ENCODE measurements at regions not wholly inside any gene's neighbourhood (a gene's known extent, or its start where the extent isn't known, plus 50 kb on each side); places are given as distances from the start of the nearest gene placed in this dataset.
A peak's percentile ranks its signal among the peaks of the same experiment; 100 is the strongest.

DNA sequence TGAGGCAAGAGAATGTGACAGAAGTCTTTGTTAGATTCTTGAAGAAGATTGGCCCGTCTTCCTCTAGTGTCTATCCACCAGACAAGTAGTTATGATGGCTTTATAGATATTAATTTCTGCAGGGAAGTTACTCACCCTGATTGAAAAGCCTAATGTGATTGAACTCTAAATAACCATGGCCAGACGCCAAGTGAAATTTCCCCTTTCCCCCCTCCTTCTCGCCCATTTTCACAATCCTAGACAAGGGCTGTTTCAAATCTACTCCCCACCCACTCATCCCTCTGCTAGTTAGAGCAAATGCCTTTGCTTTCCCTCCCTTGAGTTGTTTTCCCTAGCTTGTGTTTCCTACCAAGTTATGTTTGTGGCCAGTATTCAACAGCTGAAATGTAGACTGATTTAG lies 182.5 kb downstream of the TMEM167A start:
- DNase-seq (ENCODE audit: low read depth, low spot score), result no peak

DNA sequence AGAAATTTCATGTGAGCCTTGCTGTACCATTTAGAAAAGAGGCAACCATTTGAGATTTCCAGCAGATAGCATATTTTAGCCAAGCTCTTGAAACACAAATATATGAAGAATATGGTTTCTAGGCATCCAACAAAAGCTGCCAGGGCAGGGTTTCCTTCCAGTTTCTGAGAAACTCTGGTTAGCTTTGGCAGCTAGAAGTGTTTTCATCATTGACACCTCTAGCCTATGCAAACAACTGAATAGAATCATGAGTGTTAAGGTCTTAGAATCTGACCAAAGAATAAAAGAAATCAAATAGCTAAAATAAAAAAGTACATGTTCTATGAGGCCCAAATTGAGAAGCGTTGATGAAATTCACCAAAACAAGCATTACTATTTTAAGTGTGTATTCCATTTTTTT lies 188.1 kb downstream of the TMEM167A start:
- DNase-seq (ENCODE audit: low read depth, low spot score), result no peak

DNA sequence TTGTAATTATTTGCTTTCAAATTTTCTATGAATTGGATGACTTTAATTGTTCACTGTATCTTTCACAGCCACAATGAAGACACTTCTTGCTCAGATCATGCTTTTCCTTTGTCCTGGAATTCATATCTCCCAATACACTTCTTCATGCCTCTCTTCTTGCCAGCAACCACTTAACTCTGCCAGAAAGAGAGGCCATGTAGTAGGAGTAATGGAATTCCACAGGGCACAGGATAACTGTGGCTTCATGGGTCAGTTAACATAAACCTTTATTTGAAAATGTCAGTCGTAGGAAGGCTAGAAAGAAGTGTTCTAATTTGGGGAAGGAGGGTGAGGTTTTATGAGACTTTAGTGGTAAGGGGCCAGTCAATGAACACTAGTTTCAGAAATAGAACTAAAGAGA lies 190.3 kb downstream of the TMEM167A start:
- DNase-seq (ENCODE audit: low read depth, low spot score), result no peak

DNA sequence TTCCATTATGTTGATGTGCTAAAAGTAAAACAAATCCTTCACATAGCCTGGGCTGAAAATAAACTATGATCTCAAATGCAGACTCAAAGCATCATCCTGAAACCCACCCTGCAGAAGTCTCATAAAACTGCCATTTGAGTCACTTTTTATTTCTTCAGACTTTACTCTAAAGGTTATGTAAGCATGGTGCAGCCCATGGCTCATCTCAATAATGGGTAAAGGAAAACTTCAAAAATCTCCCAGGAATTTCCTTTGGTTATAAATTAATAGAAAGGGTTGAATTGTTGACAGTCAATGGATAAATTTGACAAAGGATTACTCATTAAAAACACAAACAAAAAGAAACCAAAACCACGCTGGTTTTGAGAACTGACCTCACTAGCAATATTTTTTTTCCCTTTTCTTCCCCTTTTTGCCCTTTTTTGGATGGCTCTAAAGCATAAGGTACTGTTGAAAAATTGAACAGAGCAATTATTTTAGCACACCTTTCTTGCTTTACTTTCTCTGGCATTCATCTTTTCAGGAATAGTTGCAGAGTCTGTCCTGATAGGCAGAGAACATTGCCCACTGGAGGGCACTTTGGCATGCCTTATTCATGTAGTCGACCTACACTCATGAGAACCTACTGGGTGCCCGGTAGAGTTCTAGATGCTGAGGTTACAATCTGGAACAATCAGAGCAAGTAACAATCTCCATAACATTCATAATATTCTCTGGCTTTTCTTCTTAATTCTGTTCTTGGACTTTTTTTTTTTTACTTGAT lies 191.4 kb downstream of the TMEM167A start:
- no peak for DNase-seq (ENCODE audit: low read depth, low spot score)

DNA sequence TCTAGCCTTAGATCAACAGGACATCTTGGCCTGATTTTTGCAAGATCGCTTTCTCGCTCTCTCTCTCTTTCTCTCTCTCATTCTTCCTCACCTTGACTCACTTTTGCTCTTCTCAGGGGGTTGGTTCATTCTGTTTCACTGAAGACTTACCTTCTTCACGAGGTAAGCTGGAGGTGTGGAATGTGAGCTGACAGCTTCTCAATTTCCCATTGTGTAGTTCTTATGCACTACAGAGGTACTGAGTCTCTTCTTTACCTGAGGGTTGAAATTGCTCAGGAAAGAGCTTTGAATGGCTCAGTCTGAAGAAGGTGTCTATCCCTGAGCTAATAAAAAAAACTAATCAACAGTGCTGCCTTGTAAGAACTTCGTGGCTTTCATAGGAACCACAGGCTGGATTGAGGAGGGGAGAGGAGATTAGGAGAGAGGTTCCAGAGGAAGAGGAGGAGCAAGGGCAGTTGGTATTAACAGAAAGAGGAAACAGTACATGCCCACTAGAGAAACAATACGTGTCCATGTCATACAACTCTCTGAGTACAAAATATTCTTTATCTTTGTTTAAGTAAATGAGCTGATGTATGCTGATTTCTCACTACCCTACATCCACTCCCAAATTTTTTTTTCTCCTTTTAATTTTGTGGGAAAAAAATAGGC lies 192.2 kb downstream of the TMEM167A start:
- peak; percentile 17 for DNase-seq (ENCODE audit: low read depth, low spot score)

DNA sequence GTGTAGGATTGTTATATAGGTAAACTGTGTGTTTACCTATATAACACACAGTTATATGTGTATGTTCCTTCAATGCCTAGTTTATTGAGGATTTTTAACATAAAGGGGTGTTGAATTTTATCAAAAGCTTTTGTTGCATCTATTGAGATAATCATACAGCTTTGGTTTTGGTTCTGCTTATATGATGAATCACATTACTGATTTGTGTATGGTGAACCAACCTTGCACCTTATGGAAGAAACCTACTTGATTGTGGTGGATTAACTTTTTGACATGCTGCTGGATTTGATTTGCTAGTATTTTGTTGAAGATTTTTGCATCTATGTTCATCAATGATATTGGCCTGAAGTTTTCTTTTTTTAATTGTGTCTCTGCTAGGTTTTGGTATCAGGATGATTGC lies 194.9 kb downstream of the TMEM167A start:
- DNase-seq (ENCODE audit: low read depth, low spot score), result no peak

DNA sequence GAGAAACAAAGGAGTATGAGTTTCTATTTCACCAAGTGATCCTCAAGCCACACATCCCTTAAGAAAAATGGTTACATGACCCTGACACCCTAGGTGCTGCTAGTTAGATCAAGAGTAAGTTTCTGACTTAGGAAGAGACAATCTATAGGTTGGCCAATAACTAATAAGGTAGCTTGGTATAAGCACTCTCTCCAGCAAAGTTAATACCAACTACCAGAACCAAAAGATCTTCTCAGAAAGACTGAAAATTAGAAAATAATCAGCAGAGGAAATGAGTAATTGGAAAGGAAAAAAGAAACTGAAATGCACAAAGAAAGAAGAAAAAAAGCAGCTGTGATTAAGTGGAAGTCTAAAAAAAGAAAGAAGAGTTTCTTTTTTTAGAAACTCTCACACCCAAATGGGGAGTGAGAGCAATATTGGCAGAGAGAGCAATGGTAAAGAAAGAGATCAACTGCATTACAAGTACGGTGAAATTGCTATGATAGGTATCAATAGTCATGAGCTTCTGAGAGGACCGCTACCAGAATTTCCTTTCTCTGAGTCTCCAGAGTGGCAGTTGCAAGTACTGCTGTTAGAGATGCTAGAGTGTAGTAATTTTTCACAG lies 195.5 kb downstream of the TMEM167A start:
- no peak for DNase-seq (ENCODE audit: low read depth, low spot score)

DNA sequence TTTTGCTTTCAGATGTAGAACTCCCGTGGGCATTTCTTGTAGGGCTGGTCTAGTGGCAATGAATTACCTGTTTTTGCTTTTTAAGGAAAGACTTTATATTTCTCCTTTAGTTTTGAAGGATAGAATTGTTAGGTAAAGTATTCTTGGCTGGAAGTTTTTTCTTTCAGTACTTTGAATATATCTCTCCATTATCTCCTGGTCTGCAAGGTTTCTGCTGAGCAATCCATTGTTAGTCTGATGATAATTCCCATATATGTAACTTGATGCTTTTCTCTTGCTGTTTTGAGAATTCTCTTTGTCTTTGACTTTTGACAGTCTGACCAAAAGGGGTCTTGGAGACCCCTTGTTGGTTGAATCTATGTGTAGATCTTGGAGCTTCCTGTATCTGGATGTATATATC lies 198.1 kb downstream of the TMEM167A start:
- DNase-seq (ENCODE audit: low read depth, low spot score), result no peak

DNA sequence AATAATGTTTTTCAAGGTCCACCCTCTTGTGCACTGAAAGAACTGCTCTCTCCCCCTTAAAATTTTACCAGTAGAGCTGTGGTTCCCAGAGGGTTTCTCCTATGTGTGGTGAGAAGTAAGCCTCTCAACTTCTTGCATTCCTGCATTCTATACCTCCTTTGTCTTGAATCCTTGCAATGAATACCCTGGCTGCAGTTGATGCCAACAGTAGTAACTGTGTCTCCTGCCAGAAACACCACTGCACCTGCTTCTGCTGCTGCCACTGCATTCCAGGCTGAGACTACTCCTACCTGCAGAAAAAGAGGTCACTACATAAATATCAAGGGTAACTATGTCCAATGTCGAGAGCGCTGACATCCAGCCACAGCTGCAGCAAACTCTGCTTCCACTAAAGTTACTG lies 203.7 kb downstream of the TMEM167A start:
- DNase-seq (ENCODE audit: low read depth, low spot score), result no peak

DNA sequence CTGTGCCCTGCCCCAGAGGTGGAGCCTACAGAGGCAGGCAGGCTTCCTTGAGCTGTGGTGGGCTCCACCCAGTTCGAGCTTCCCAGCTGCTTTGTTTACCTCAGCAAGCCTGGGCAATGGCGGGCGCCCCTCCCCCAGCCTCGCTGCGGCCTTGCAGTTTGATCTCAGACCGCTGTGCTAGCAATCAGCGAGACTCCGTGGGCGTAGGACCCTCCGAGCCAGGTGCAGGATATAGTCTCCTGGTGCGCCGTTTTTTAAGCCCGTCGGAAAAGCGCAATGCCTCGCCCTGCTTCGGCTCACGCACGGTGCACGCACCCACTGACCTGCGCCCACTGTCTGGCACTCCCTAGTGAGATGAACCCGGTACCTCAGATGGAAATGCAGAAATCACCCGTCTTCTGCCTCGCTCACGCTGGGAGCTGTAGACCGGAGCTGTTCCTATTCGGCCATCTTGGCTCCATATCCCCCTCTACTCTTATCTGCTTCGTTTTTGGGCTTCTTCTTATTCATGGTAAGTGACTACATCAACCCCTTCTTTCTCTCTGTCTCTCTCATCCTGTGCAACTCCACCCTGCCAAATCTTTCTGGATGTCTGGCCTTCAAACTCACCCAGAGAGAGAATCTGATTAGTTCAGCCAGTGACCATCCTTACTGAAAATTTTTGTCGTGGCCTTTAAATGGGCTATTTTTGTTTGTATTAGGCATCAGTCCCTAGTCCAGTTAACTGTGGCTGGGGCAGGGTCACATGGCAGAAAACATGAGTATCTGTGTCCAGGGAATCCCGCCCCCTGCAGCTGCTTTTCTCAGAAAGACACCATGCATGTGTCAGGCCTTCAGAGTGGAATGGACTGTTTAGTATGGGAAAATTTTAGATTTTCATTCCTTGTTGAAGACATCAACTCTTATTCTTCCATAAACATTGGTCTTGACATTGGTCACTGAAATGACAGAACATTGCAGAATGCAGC lies 204.6 kb downstream of the TMEM167A start:
- DNase-seq (ENCODE audit: low read depth, low spot score), result peak; percentile 33

DNA sequence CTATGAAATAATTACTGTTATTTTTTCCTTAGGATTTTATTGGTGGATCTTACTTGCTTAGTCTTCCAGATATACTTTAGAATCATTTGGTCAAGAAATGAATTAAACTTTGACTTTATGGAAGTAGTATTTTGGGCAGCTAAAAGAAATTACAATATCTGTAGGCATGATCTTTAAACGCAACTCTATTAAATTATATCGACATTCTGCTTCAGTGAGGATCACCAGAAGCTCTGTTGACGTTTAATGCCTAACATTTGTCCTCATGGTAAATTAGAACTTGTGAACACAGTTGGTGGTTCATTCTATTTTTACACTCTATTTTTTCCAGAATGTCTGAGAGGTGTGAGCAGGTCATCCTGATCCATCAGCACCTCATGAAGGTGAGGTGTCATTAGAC lies 211.6 kb downstream of the TMEM167A start:
- DNase-seq (ENCODE audit: low read depth, low spot score), result no peak

DNA sequence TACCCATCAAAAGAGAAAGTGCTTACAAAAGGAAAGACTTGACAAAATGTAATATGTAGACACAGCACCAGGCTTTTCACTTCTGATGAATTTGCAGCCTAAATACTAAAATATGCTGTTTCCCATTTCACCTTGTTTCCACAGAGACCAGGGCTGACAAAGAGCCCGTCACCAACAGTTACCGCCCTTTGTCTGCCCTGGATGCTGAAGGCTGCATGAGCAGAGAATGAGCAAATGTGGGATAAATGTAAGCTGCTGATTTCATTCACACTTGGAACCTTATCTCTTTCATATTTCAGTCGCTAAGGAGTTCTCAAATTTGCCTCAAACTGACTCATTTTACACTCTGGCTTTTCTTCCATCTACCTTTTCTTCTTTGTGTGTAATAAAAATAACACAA lies 213.9 kb downstream of the TMEM167A start:
- DNase-seq (ENCODE audit: low read depth, low spot score), result no peak

DNA sequence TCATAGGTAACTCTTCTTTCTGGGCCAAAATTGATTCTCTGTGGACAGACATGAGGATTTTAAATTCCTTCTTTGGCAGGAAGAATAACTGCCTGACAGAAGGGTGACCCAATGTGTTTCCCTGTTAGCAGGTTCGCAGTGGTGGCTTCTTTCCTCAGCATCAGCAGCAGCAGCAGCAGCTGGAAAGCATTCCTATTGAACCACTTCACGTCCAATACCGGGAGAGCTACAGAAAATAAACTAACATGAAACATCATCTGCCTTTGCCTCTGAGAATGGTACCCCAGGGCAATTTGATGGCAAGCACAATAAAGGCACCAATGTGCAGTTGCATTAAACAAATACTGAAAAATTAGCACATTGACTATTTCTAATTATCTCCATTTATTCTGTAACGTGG lies 214.5 kb downstream of the TMEM167A start:
- no peak for DNase-seq (ENCODE audit: low read depth, low spot score)

DNA sequence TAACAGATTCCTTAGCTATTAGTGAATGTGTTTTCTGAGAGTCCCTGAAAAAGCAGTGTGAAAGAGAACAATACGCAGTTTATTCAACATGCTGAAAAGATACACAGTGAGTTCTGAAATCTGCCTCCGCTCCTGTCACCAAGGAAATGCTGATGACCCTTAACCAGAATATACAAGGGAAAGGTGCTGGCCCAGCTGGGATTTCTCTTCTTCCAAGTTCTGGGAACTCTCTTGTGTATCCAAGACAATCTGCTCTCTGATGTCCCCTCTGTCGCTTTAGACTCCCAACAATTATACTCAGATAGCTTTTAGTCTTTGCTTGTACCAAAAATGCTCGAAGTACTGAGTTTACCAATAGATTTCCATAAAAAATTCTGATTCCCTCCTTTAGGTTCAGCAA lies 214.9 kb downstream of the TMEM167A start:
- no peak for DNase-seq (ENCODE audit: low read depth, low spot score)

DNA sequence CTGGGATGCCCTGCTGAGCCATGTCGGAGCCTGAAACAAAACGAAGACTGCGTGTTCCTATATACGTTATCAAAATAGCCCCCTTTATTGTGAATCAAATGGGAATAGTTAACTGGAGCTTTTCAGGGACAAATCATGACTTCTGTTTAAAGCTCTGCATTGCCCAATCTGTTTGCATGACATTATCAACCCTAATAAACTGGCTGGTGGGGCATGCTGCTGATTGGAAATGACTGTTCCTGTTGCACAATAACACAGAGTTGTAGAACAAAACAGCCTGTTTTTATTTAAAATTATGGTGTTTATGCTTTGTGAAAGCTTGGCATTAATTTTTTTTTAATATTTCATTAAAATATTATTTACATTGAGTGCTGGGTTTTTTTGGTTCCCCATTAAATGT lies 215.5 kb downstream of the TMEM167A start:
- DNase-seq (ENCODE audit: low read depth, low spot score), result no peak

DNA sequence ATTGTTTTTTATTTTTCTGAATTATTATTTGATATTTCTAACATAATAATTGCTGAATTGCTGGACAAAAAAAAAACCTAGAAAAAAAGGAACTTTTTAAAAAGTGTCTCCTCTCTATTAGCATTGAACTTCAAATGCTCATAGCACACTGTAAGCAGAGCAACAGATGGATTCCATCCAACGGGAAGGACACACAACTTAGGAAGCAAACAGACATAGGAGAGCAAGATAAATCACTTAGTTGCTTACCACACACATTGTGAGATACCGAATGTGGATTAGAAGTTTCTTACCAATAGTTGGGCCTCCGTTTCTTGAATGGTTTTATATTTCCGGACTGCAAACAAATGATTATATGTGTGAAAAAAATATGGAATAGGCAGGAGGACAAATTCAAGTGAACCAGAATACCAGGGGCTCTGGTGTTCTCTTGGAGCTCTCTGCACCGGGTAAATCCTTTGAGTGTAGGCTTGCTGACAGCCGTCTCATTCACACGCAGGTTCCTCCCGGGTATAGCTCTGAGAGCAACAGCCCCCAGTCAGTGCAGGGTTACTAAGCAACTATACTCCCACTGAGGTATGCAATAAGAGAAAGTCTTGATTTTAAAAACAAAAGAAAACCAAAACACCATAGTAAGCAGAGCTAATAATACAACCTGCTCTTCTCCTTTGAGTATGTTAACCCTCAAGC lies 217.6 kb downstream of the TMEM167A start:
- DNase-seq (ENCODE audit: low read depth, low spot score), result peak; percentile 27

DNA sequence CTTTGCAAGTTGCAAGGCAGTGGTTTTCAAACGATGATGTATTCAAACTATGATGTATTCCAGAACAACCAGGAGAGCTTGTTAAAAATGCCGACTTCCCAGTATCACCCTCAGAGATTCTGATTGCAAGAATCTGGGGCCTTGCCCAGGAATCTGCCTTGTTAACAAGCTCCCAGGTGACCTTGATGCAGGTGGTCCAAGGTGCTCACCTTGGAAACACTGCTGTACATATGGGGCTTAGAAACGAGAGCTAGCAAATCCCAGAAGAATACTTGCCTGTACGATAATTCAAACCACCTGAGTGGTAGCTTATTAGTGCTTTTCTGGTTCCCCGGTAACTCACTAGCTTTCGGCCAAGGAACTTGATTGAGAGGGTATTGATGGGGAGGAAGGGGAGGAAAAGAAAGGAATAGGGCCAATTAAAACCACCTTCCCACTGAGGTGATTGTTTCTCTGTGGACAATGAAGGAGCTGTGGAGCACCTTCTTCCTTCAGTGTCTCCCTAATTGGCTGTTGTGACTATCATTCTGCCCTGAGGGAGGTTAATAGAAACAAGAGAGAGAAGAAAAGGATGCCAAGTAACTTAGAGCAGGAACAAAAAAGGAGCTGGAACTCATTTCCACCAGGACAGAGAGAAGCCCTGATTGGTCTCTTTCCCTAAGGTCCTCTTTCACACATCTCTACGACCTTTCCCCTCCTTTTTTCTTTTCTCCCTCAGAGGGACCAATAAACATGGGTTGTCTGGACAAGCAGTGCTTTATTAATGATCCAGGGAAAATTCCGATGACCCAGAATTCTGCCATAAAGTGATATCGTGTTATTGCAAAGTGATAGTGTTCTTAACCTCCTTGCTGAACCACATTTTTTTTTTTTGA lies 218.8 kb downstream of the TMEM167A start:
- DNase-seq (ENCODE audit: low read depth, low spot score), result peak; percentile 38

DNA sequence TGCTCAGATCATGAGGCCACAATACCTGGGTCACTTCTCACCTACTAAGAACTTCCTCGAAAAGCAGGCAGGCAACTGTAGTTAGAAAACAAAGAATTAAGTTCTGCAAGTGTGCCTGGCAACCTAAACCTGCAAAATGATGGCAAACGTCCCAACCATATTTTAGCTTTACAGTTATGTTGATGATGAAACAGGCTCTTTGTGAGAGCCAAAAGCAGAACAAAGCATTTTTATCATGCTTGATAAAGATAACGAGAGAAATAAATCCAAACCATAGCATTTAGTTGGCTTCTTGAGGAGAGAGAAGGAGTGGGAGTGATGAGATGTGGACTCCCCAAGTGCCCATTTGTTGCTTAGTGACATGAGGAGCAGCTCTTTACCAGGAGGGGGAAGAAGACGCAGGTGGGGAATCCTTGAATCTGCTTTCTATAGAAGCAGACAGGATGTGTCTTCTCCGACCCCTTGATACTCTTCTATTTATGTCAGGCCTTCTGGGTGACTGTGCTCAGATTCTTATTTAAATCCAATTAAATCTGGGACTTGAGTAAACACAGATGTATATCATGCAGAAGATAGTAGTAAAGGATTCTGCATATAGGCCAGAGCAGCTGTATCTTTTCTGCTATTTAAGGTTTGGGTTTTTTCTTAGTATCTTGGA lies 221.2 kb downstream of the TMEM167A start:
- no peak for DNase-seq (ENCODE audit: low read depth, low spot score)

DNA sequence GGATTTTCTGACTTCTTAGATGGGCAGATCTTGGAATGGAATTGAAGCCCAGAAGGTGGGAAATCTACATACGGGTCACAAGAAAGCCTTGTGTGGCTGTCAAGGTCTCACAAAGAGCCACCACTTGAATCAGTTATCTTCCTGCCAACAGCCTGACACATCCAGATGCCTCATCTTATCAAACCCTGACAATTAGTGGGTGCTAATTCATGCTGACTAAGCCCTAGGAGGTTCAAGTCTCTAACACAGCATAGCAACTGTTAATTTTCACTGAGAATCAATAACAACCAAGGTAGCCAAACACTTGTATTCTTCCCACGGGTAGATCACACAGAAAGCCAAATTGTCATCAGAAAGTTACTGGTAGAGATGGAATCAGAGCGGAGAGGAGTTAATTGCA lies 222.2 kb downstream of the TMEM167A start:
- DNase-seq (ENCODE audit: low read depth, low spot score), result no peak

DNA sequence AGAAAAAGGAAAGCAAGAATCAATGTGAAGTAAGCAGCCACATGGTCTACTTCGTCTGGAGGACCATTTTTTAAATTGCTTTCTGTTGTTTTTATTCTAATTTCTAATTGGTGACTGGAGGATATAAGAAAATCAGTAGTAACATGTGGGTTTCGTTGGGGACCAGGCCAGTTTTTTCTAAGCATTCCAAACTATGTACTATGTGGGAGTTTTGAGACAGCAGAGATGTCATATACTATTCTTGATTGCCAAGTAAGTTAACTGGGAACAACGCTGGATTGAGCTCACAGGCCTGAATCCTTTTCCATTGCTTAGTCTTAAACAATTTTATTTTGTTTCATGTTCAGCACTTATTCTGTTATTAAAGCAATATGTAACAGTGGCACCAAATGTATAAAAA lies 225.7 kb downstream of the TMEM167A start:
- no peak for DNase-seq (ENCODE audit: low read depth, low spot score)
